Heart right ventricle (tissue), 16 donors: ENCODE measurements at regions not wholly inside any gene's neighbourhood (a gene's known extent, or its start where the extent isn't known, plus 50 kb on each side); places are given as distances from the start of the nearest gene placed in this dataset.

ENCODE experiments used
- ATAC-seq, 8 donors: fragments of 200-7000 bp; cut with Tn5 transposase; one replicate each; pipeline ENCODE4 v1.9.1; 2020; ENCODE audit warnings: mild to moderate bottlenecking in 8 of 8, moderate library complexity in 8 of 8, moderate number of reproducible peaks in 1 of 8
- DNase-seq, 2 donors: peaks; one replicate each; pipeline ENCODE4 v3.0.0-alpha.2; 2020
- H3K27ac ChIP-seq, 10 donors: fragments of 200-600 bp; sonication (generic) in 2 of 10; one replicate each; pipeline versions ENCODE4 v1.5.0 to v1.8.0; 2020 to 2022; ENCODE audit warnings: mild to moderate bottlenecking in 3 of 10
- H3K27me3 ChIP-seq, 7 donors: fragments of 200-600 bp; one replicate each; pipeline ENCODE4 v1.8.0; 2021 to 2022; ENCODE audit warnings: mild to moderate bottlenecking in 2 of 7
- H3K36me3 ChIP-seq, 9 donors: fragments of 200-600 bp; sonication (generic) in 1 of 9; one replicate each; pipeline versions ENCODE4 v1.5.0 to v1.8.0; 2020 to 2022; ENCODE audit warnings: mild to moderate bottlenecking in 2 of 9
- H3K4me1 ChIP-seq, 9 donors: fragments of 200-600 bp; sonication (generic) in 1 of 9; one replicate each; pipeline versions ENCODE4 v1.5.0 to v1.8.0; 2020 to 2022; ENCODE audit warnings: mild to moderate bottlenecking in 4 of 9
- H3K4me3 ChIP-seq, 10 donors: fragments of 200-600 bp; sonication (generic) in 2 of 10; one replicate each; pipeline versions ENCODE4 v1.5.0 to v1.8.0; 2020 to 2022; ENCODE audit warnings: mild to moderate bottlenecking in 7 of 10, moderate library complexity in 2 of 10
- H3K9me3 ChIP-seq, 11 donors: fragments of 200-600 bp in 10 of 11; sonication (generic) in 2 of 11; one replicate each; pipeline versions ENCODE4 v1.5.0 to v1.8.0; 2013 to 2022; ENCODE audit warnings: mild to moderate bottlenecking in 2 of 11, control low read depth in 1 of 11, moderate library complexity in 1 of 11
- WGBS, 2 donors: extraction: QIAGEN DNeasy Blood & Tissue Kit; methylation state at CpG; one replicate each; pipeline ENCODE4 v1.1.7; 2013; ENCODE audit warnings: inconsistent platforms in 1 of 2; 5-methylcytosine and 5-hydroxymethylcytosine counted together
- intact Hi-C, 10 donors: fragments of 100-400 bp; cut with DNase I; formaldehyde crosslinking; loops; one replicate each; pipeline versions ENCODE4 v1.11.1 to v1.14.2; 2022
- TF ChIP-seq, protein P1 (sequence below), 9 donors: fragments of 200-600 bp; sonication (generic) in 2 of 9; IDR thresholded peaks; one replicate each; pipeline versions ENCODE4 v1.5.0 to v1.8.0; 2021 to 2022; ENCODE audit warnings: antibody characterized with exemption in 9 of 9, mild to moderate bottlenecking in 5 of 9, moderate library complexity in 1 of 9
- donor health status: Arrhythmogenic right ventricular cardiomyopathy.
- donor health status: ischemic (EF 13 %, LVEDD 7.1; RV severe dilation, severe dysfunction).
- donor health status: healthy with polysubstance abuse.
- donor health status: DM: no; HTN: yes; CAD: no.
- donor health status: DM: no; HTN: no; CAD: no.
- donor health status: ischemic (EF 25% LVEDD 6.9; RV normal size, moderate dysfunction).
- donor health status: ischemic (EF 25% LVEDD 5.7; RV mildly dilated, moderate dysfunction).
- donor health status: healthy.
- donor health status: DM: yes; HTN: yes; CAD: no.
- donor health status: Ischemic cardiomyopathy.
- donor health status: ischemic (EF 35%, LVEDD 5.7; RV mildly dilated, moderate dysfunction).
- donor health status: nonischemic (EF 11% LVEDD 7.7; RV severe dilation, severe dysfunction).
- donor health status: DM: yes; HTN: yes; CAD: no.
- donor health status: PGD.
- donor health status: ischemic (EF 29% LVEDD 5.4; RV normal size, mild dysfunction).
- donor health status: nonischemic (EF 23%, LVEDD 6.1; RV moderate dilation, normal function).

DNA sequence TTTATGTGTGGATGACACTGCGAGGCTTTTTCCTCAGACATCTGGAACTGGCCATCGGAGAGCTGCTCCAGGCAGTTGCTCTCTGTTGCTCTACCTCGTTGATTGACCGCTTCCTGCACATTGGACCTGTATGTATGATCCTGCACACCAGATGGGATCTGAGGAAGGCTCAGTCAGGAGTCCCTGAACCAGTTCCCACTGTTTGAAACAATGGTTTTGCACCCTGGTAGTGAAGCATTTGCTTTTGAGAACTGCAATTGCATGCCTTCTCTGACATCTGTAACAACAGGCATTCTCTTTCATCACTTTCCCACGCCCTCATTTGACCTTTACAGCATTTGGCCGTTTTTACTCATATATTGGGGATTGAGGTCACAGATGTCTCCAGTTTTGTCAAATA is 61.1 kb upstream of the NPAS1 start:
- WGBS, 2 donors, result 54 to 58% methylated on average over 6 of the region's 6 CpGs
- no peaks in the 10 kb centered on the region for H3K27me3 ChIP-seq
- no peaks in the 10 kb centered on the region for H3K9me3 ChIP-seq
- ATAC-seq (peak in 2 of 8 donors; percentile 11 to 14), DNase-seq (no peak)
- peaks cover 4 to 68% (median 52%) of the 10 kb centered on the region in 9 donors for H3K4me1 ChIP-seq
- H3K4me3 ChIP-seq, result no peak overlapping the region
- peak overlapping the region in 1 of 10 donors; percentile 44 for H3K27ac ChIP-seq
- H3K36me3 ChIP-seq, result no peaks in the 10 kb centered on the region
- intact Hi-C loops, result no loop called here
- TF ChIP-seq, protein P1, sequence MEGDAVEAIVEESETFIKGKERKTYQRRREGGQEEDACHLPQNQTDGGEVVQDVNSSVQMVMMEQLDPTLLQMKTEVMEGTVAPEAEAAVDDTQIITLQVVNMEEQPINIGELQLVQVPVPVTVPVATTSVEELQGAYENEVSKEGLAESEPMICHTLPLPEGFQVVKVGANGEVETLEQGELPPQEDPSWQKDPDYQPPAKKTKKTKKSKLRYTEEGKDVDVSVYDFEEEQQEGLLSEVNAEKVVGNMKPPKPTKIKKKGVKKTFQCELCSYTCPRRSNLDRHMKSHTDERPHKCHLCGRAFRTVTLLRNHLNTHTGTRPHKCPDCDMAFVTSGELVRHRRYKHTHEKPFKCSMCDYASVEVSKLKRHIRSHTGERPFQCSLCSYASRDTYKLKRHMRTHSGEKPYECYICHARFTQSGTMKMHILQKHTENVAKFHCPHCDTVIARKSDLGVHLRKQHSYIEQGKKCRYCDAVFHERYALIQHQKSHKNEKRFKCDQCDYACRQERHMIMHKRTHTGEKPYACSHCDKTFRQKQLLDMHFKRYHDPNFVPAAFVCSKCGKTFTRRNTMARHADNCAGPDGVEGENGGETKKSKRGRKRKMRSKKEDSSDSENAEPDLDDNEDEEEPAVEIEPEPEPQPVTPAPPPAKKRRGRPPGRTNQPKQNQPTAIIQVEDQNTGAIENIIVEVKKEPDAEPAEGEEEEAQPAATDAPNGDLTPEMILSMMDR (IDR thresholded peaks at IDR 0.05), result no peak

DNA sequence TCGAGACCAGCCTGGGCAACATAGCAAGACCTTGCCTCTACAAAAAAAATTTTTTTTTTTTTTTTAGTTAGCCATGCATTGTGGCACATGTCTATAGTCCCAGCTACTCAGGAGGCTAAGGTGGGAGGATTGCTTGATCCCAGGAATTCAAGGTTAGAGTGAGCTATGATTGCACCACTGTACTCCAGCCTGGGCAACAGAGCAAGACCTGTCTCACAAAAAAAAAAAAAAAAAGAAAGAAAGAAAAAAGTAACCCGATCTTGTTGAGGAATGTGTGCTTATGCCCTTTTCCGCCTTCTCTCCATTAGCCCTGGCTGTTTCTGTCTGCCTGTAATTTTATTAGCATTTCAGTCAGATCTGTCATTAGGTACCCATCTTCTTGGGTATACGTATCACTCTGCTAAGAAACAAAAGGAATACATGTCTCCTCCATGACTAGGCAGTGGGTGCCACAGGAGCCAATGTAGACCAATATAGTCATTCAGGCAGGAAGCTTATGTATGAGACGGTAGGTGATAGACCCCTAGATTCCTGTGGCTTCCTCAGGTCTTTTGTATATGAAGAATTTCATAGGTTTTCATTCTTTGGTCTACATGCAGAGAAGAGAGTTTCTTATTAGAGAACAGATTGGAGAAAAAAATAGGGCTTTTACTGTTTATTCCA is 59.6 kb upstream of the NPAS1 start:
- Histone ChIP-seq H3K36me3 (no peaks in the 10 kb centered on the region), H3K27ac (no peak overlapping the region), H3K27me3 (no peaks in the 10 kb centered on the region), H3K4me1 (peaks cover 4 to 57% (median 42%) of the 10 kb centered on the region in 9 donors), H3K4me3 (no peak overlapping the region), H3K9me3 (no peaks in the 10 kb centered on the region)
- 95 to 98% methylated on average over 5 of the region's 5 CpGs for WGBS, 2 donors
- intact Hi-C loops, result no loop called here
- TF ChIP-seq, protein P1 (IDR thresholded peaks at IDR 0.05), result no peak
- ATAC-seq (no peak), DNase-seq (no peak)

DNA sequence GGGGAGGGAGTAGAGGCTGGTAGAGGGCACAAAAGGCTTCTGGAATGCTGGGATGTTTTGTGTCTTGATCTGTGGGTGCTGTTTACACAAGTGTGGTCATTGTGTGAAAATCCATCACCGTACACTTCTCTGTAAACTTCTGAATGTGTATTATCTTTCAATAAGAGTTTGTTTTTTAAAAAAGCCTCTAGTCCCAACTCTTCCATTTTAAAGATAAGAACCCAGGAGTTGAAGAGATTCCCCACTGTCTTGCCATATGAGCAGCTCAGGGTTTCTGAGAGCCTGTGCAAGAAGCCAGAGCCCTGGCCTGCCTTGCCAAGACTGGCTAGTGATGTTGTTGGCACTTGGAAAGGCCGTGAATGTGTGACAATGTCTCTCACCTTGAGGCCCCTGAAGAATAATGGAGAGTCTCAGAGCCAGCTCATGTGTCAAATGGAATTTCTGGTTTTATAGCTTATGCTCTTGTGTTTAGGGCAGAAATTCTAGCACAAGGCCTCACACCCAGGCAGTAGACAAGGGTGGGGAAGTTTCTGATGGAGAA is 57.5 kb upstream of the NPAS1 start:
- peak overlapping the region in 2 of 10 donors; percentile 25 to 69 for H3K27ac ChIP-seq
- no peak for DNase-seq
- peaks cover under 1 to 51% (median 37%) of the 10 kb centered on the region in 9 donors for H3K4me1 ChIP-seq
- no peaks in the 10 kb centered on the region for H3K9me3 ChIP-seq
- H3K27me3 ChIP-seq, result no peaks in the 10 kb centered on the region
- ATAC-seq, result peak in 1 of 8 donors; percentile 30
- no peak overlapping the region for H3K4me3 ChIP-seq
- TF ChIP-seq, protein P1 (IDR thresholded peaks at IDR 0.05), result no peak
- peaks cover 0 to 5% (median 0%) of the 10 kb centered on the region in 9 donors for H3K36me3 ChIP-seq
- 69 to 76% methylated on average over 2 of the region's 2 CpGs for WGBS, 2 donors
- intact Hi-C loops, result no loop called here

DNA sequence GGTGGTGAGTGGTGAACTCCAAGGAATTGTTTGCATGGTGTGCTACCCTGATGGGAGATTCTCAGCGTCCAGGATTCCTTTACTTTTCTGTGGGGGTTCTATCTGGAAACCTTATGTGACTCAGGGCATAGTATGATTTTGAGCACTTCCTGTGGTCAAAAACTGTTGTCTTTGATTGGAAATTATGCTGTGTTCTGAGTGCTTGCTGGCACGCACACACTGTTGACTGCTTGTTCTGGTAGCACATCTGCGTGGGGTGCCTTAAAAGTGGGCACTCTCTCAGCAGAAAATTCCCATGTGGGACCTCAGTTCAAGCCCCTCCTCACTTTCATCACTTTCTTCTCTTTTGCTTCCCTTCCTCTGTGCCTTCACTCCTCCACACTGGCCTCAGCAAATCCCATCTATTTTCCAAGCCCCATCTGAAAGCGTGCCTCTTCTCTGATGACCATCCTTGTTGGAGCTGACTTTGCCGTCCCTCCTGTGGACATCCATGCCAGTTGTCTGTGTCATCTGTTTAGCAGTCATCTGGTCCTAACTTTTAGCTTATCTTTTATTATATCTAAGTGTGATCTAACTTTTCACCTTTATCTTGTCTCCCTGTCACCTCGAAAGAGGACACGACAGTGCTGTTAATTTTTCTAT is 56.4 kb upstream of the NPAS1 start:
- Histone ChIP-seq H3K36me3 (peaks cover 0 to 5% (median 0%) of the 10 kb centered on the region in 9 donors), H3K4me1 (peaks cover 9 to 57% (median 47%) of the 10 kb centered on the region in 9 donors), H3K27me3 (no peaks in the 10 kb centered on the region), H3K9me3 (no peaks in the 10 kb centered on the region), H3K27ac (peak overlapping the region in 4 of 10 donors; percentile 3 to 69 (median 14)), H3K4me3 (no peak overlapping the region)
- WGBS, 2 donors, result 79 to 84% methylated on average over 7 of the region's 7 CpGs
- peak in 1 of 8 donors; percentile 7 for ATAC-seq
- TF ChIP-seq, protein P1 (IDR thresholded peaks at IDR 0.05), result no peak
- intact Hi-C loops, result no loop called here
- DNase-seq, result no peak
